ENCODE measurements at regions not wholly inside any gene's neighbourhood (a gene's known extent, or its start where the extent isn't known, plus 50 kb on each side); places are given as distances from the start of the nearest gene placed in this dataset.

DNA sequence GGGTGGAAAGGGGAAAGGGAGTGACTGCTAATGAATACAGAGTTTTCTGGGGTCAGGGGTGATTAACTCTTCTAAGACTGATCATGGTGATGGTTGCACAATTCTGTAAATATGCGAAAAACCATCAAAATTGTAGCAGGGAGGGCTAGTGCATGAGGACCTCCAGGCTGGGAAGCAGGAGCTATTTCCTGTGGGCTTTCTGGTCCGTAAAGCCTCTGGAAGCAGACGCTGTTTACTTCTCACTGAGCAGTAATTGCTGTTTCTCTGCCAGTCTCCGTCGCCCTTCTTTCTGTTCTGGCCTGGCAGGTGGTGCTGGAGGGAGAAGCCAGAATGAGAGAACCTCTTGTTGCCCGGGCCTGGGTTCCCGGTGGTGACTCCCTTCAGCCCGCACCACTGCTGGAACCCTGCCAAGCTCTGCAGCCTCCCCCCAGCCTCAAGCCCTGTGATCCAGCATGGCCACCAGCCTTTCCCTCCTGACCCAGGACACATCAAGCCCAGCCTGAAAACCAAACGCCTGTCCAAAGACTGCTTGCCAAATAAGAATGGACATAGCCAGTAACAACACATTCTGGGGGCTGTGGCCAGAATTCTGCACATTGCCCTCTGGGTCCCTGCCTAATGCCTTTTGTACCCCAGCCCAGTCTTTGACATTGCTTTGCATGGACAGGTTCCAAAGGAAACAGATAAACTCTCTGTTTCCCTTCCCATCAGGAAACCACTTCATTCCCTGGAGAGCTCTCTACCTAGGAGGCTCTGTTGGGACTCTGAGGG, 201.0 kb upstream of the NAV2 start:
- TF ChIP-seq SMC3 (conservative IDR thresholded peaks at IDR 0.05; ENCODE audit: poor library complexity) = no peak
- TF ChIP-seq POLR2AphosphoS5 (IDR thresholded peaks at IDR 0.05) = no peak
- TF ChIP-seq TAF1 (IDR thresholded peaks at IDR 0.05; ENCODE audit: low read depth) = no peak
- TF ChIP-seq EP300 (conservative IDR thresholded peaks at IDR 0.05; ENCODE audit: poor library complexity, severe bottlenecking) = no peak
- TF ChIP-seq EZH2 (IDR thresholded peaks at IDR 0.05; ENCODE audit: borderline replicate concordance, insufficient read depth, low read length, poor library complexity, severe bottlenecking) = no peak
- no peak for TF ChIP-seq MXI1 (conservative IDR thresholded peaks at IDR 0.05; ENCODE audit: poor library complexity, severe bottlenecking)
- TF ChIP-seq RAD21 (conservative IDR thresholded peaks at IDR 0.05) = no peak
- no peaks in the 10 kb centered on the region for H3F3A ChIP-seq (ENCODE audit: insufficient read depth, low read length, poor library complexity, severe bottlenecking)
- no peaks in the 10 kb centered on the region for H4K20me1 ChIP-seq (ENCODE audit: insufficient read depth)
- H3K9me2 ChIP-seq (ENCODE audit: insufficient read depth, low read length) = no peaks in the 10 kb centered on the region
- H3K27me3 ChIP-seq (ENCODE audit: insufficient read depth, low read depth, low read length) = no peaks in the 10 kb centered on the region
- no peak overlapping the region for H3K9ac ChIP-seq (ENCODE audit: low read length)
- no peaks in the 10 kb centered on the region for H3K36me3 ChIP-seq (ENCODE audit: insufficient read depth, low read length)
- H3K27ac ChIP-seq (ENCODE audit: low read length) = no peak overlapping the region
- H3K79me2 ChIP-seq (replicated peaks; ENCODE audit: insufficient read depth, low read length) = no peaks in the 10 kb centered on the region
- no peak overlapping the region for H2AFZ ChIP-seq (ENCODE audit: low read depth, low read length)
- H3K9me3 ChIP-seq (ENCODE audit: low read length) = no peaks in the 10 kb centered on the region
- H3K4me3 ChIP-seq (ENCODE audit: low read length) = no peak overlapping the region
- H3K4me2 ChIP-seq (ENCODE audit: low read length) = no peak overlapping the region

DNA sequence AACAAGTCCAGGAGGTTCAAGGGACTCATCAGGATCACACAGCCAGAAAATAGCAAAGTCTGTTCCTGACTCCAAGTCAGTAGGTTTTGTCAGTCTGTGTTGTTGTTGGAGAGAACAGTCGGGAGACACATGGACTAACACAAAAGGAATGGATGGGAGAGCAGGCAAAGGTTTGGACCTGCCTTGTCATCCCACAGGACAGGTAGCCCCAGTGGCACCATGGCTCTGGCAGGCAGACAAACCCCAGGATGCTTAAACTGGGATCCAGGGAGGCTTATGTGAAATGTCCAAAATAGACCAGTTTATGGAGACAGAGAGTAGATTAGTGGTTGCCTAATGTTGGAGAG, 201.6 kb upstream of the NAV2 start:
- H3K79me2 ChIP-seq (replicated peaks; ENCODE audit: insufficient read depth, low read length) = no peaks in the 10 kb centered on the region
- H3K9ac ChIP-seq (ENCODE audit: low read length) = no peak overlapping the region
- no peaks in the 10 kb centered on the region for H3F3A ChIP-seq (ENCODE audit: insufficient read depth, low read length, poor library complexity, severe bottlenecking)
- no peak overlapping the region for H3K4me2 ChIP-seq (ENCODE audit: low read length)
- H2AFZ ChIP-seq (ENCODE audit: low read depth, low read length) = no peak overlapping the region
- H3K4me3 ChIP-seq (ENCODE audit: low read length) = no peak overlapping the region
- no peaks in the 10 kb centered on the region for H3K27me3 ChIP-seq (ENCODE audit: insufficient read depth, low read depth, low read length)
- no peak overlapping the region for H3K27ac ChIP-seq (ENCODE audit: low read length)
- no peaks in the 10 kb centered on the region for H3K9me3 ChIP-seq (ENCODE audit: low read length)
- H3K36me3 ChIP-seq (ENCODE audit: insufficient read depth, low read length) = no peaks in the 10 kb centered on the region
- no peaks in the 10 kb centered on the region for H3K9me2 ChIP-seq (ENCODE audit: insufficient read depth, low read length)
- H4K20me1 ChIP-seq (ENCODE audit: insufficient read depth) = no peaks in the 10 kb centered on the region
- no peak for TF ChIP-seq POLR2AphosphoS5 (IDR thresholded peaks at IDR 0.05)

DNA sequence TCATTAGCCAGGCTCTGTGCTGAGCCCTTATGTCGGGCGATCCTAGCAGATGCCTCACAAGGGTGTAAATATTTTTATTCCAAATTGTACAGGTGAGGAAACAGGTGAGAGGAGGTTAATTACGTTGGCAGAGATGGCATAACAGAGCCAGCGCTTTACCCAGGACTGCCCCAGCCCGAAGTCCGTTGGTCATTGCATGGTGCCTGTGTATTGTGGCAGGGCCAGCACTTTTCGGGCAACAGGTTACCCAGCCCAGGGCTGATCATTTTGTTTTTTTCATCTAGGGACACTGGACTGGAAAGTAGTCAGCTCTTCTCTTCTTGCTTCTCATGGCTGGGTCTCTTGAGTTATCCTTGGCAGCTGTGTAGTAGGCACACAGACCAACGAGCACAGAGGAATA, 202.2 kb upstream of the NAV2 start:
- H3K36me3 ChIP-seq (ENCODE audit: insufficient read depth, low read length) = no peaks in the 10 kb centered on the region

More for the DNA sequence above, 202.2 kb upstream of the NAV2 start:
- H3K27me3 ChIP-seq (ENCODE audit: insufficient read depth, low read depth, low read length) = no peaks in the 10 kb centered on the region
- no peak for TF ChIP-seq MXI1 (conservative IDR thresholded peaks at IDR 0.05; ENCODE audit: poor library complexity, severe bottlenecking)
- no peak for TF ChIP-seq POLR2AphosphoS5 (IDR thresholded peaks at IDR 0.05)
- TF ChIP-seq RAD21 (conservative IDR thresholded peaks at IDR 0.05) = no peak
- no peak for TF ChIP-seq TAF1 (IDR thresholded peaks at IDR 0.05; ENCODE audit: low read depth)
- no peak for TF ChIP-seq SMC3 (conservative IDR thresholded peaks at IDR 0.05; ENCODE audit: poor library complexity)
- TF ChIP-seq, protein P1, sequence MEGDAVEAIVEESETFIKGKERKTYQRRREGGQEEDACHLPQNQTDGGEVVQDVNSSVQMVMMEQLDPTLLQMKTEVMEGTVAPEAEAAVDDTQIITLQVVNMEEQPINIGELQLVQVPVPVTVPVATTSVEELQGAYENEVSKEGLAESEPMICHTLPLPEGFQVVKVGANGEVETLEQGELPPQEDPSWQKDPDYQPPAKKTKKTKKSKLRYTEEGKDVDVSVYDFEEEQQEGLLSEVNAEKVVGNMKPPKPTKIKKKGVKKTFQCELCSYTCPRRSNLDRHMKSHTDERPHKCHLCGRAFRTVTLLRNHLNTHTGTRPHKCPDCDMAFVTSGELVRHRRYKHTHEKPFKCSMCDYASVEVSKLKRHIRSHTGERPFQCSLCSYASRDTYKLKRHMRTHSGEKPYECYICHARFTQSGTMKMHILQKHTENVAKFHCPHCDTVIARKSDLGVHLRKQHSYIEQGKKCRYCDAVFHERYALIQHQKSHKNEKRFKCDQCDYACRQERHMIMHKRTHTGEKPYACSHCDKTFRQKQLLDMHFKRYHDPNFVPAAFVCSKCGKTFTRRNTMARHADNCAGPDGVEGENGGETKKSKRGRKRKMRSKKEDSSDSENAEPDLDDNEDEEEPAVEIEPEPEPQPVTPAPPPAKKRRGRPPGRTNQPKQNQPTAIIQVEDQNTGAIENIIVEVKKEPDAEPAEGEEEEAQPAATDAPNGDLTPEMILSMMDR (IDR thresholded peaks at IDR 0.05; ENCODE audit: poor library complexity, severe bottlenecking) = no peak
- no peak for TF ChIP-seq EP300 (conservative IDR thresholded peaks at IDR 0.05; ENCODE audit: poor library complexity, severe bottlenecking)
- TF ChIP-seq EZH2 (IDR thresholded peaks at IDR 0.05; ENCODE audit: borderline replicate concordance, insufficient read depth, low read length, poor library complexity, severe bottlenecking) = no peak
- TF ChIP-seq, protein P2, sequence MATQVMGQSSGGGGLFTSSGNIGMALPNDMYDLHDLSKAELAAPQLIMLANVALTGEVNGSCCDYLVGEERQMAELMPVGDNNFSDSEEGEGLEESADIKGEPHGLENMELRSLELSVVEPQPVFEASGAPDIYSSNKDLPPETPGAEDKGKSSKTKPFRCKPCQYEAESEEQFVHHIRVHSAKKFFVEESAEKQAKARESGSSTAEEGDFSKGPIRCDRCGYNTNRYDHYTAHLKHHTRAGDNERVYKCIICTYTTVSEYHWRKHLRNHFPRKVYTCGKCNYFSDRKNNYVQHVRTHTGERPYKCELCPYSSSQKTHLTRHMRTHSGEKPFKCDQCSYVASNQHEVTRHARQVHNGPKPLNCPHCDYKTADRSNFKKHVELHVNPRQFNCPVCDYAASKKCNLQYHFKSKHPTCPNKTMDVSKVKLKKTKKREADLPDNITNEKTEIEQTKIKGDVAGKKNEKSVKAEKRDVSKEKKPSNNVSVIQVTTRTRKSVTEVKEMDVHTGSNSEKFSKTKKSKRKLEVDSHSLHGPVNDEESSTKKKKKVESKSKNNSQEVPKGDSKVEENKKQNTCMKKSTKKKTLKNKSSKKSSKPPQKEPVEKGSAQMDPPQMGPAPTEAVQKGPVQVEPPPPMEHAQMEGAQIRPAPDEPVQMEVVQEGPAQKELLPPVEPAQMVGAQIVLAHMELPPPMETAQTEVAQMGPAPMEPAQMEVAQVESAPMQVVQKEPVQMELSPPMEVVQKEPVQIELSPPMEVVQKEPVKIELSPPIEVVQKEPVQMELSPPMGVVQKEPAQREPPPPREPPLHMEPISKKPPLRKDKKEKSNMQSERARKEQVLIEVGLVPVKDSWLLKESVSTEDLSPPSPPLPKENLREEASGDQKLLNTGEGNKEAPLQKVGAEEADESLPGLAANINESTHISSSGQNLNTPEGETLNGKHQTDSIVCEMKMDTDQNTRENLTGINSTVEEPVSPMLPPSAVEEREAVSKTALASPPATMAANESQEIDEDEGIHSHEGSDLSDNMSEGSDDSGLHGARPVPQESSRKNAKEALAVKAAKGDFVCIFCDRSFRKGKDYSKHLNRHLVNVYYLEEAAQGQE (IDR thresholded peaks at IDR 0.05; ENCODE audit: borderline replicate concordance) = no peak
- no peak overlapping the region for H2AFZ ChIP-seq (ENCODE audit: low read depth, low read length)
- no peak overlapping the region for H3K27ac ChIP-seq (ENCODE audit: low read length)
- no peak overlapping the region for H3K9ac ChIP-seq (ENCODE audit: low read length)
- no peaks in the 10 kb centered on the region for H3K9me3 ChIP-seq (ENCODE audit: low read length)
- no peaks in the 10 kb centered on the region for H3F3A ChIP-seq (ENCODE audit: insufficient read depth, low read length, poor library complexity, severe bottlenecking)
- no peaks in the 10 kb centered on the region for H3K9me2 ChIP-seq (ENCODE audit: insufficient read depth, low read length)
- no peak overlapping the region for H3K4me3 ChIP-seq (ENCODE audit: low read length)
- no peaks in the 10 kb centered on the region for H4K20me1 ChIP-seq (ENCODE audit: insufficient read depth)
- H3K79me2 ChIP-seq (replicated peaks; ENCODE audit: insufficient read depth, low read length) = no peaks in the 10 kb centered on the region
- no peak overlapping the region for H3K4me2 ChIP-seq (ENCODE audit: low read length)

Measured in neural cell (in vitro differentiated cells).